ENCODE measurements at regions not wholly inside any gene's neighbourhood (a gene's known extent, or its start where the extent isn't known, plus 50 kb on each side); places are given as distances from the start of the nearest gene placed in this dataset.

GRCh38 chr2:192443831-192444230 lies 249.1 kb upstream of the TMEFF2 start (continued):
- TF ChIP-seq CUX1 (IDR thresholded peaks at IDR 0.05; ENCODE audit: insufficient replicate concordance, low read depth, low read length) (no peak), E2F8 (IDR thresholded peaks at IDR 0.05; ENCODE audit: low read depth, partially characterized antibody) (no peak), SIN3A (IDR thresholded peaks at IDR 0.05; ENCODE audit: low read depth, low read length) (no peak), CBX3 (IDR thresholded peaks at IDR 0.05; ENCODE audit: borderline replicate concordance, low read depth) (no peak), ZNF622 (IDR thresholded peaks at IDR 0.05) (no peak), SMC3 (IDR thresholded peaks at IDR 0.05; ENCODE audit: borderline replicate concordance, low read length) (no peak), SKIL (IDR thresholded peaks at IDR 0.05; ENCODE audit: low read depth, poor library complexity, severe bottlenecking) (no peak)

Data from GM12878 (cell line).